HG03045 (cell line): ENCODE measurements at regions not wholly inside any gene's neighbourhood (a gene's known extent, or its start where the extent isn't known, plus 50 kb on each side); places are given as distances from the start of the nearest gene placed in this dataset.

Source experiments
- ATAC-seq: cut with Tn5 transposase; IDR thresholded peaks from one replicate; pipeline ENCODE4 v1.9.1; 2021; ENCODE audit warnings: mild to moderate bottlenecking, moderate library complexity; ENCODE audit not compliant: unreplicated experiment

- no peak for ATAC-seq
Measured at GRCh38 chr2:121895723-121896571, 140.5 kb downstream of the TSN start.

- peak; percentile 61 for ATAC-seq
Measured at GRCh38 chr2:121897335-121897970, 142.0 kb downstream of the TSN start.

GRCh38 chr2:121898483-121898882, 143.0 kb downstream of the TSN start:
- no peak for ATAC-seq

- ATAC-seq = no peak
Measured at GRCh38 chr2:121900391-121900790, 144.9 kb downstream of the TSN start.

GRCh38 chr2:121902171-121902591, 146.7 kb downstream of the TSN start:
- no peak for ATAC-seq

- ATAC-seq = no peak
Measured at GRCh38 chr2:121902616-121903015, 147.2 kb downstream of the TSN start.

- no peak for ATAC-seq
Measured at GRCh38 chr2:121903037-121903689, 147.7 kb downstream of the TSN start.

GRCh38 chr2:121904656-121905055, 149.2 kb downstream of the TSN start:
- no peak for ATAC-seq

- no peak for ATAC-seq
Measured at GRCh38 chr2:121905201-121905600, 149.8 kb downstream of the TSN start.

- ATAC-seq = no peak
Measured at GRCh38 chr2:121906170-121906569, 150.7 kb downstream of the TSN start.

GRCh38 chr2:121907928-121908327, 152.5 kb downstream of the TSN start:
- ATAC-seq = no peak

- ATAC-seq = no peak
Measured at GRCh38 chr2:121910139-121910538, 154.7 kb downstream of the TSN start.

GRCh38 chr2:121911036-121911435, 155.6 kb downstream of the TSN start:
- ATAC-seq = no peak

GRCh38 chr2:121917143-121917542, 161.7 kb downstream of the TSN start:
- ATAC-seq = no peak

- no peak for ATAC-seq
Measured at GRCh38 chr2:121918231-121918630, 162.8 kb downstream of the TSN start.

GRCh38 chr2:121919803-121920202, 164.4 kb downstream of the TSN start:
- ATAC-seq = no peak

- ATAC-seq = no peak
Measured at GRCh38 chr2:121925466-121925865, 170.0 kb downstream of the TSN start.

GRCh38 chr2:121943285-121943684, 187.8 kb downstream of the TSN start:
- no peak for ATAC-seq

GRCh38 chr2:121944072-121944831, 188.8 kb downstream of the TSN start:
- no peak for ATAC-seq

- ATAC-seq = no peak
Measured at GRCh38 chr2:121947674-121948073, 192.2 kb downstream of the TSN start.

- ATAC-seq = no peak
Measured at GRCh38 chr2:121949271-121949670, 193.8 kb downstream of the TSN start.
